ENCODE measurements at regions not wholly inside any gene's neighbourhood (a gene's known extent, or its start where the extent isn't known, plus 50 kb on each side); places are given as distances from the start of the nearest gene placed in this dataset.

GRCh38 chr15:70319466-70319865, 221.7 kb upstream of the TLE3 start:
- no peak for DNase-seq

GRCh38 chr15:70318594-70319465, 221.1 kb upstream of the TLE3 start:
- no peak for DNase-seq

GRCh38 chr15:70316059-70316600, 218.4 kb upstream of the TLE3 start:
- peak; percentile 23 for DNase-seq

- no peak for DNase-seq
Measured at GRCh38 chr15:70315431-70315830, 217.7 kb upstream of the TLE3 start.

GRCh38 chr15:70314688-70315087, 217.0 kb upstream of the TLE3 start:
- no peak for DNase-seq

GRCh38 chr15:70314018-70314354, 216.3 kb upstream of the TLE3 start:
- no peak for DNase-seq

DNA sequence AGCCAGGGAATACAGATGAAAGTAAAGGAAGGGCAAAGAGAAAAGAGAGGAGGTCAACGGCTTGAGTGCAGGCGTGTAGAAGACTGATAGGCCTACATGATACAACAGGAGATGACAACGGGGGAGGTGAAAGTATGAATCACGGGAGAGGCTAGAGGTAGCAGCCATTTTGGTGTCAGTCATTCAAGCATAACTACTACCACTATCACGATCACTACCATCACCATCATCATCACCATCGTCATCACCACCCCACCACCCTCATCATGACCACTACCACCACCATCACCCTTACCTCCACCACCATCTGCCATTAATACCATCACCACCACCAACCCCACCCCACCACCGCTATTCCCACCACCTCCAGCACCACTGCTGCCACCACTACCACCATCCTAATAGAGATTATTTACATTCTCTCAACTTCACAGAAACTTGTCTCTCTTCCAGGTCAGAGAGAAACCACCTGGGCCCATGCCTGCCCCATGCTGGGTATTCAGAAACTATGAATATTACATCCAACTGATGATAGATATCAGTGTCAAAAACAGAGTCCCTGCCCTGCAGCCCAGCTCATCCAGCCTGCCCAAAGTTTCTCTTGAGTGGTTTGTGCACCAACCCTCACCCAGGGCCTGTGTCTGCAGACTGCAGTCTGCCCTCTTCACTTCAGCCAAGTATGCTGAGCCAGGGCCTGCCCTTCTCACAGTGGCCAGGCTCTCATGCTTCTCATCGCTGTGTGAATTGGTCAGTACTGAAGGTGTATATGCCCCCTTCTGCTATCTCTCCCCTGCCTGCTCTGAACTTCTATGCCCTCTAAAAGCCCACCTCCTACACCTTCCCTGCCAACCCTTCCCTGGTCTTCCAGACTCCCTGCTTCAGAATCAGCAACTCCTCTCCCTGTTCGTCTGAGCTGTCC, 215.6 kb upstream of the TLE3 start:
- DNase-seq: no peak

- DNase-seq: no peak
Measured at GRCh38 chr15:70311821-70312220, 214.1 kb upstream of the TLE3 start.

GRCh38 chr15:70309716-70310115, 212.0 kb upstream of the TLE3 start:
- DNase-seq: no peak

DNA sequence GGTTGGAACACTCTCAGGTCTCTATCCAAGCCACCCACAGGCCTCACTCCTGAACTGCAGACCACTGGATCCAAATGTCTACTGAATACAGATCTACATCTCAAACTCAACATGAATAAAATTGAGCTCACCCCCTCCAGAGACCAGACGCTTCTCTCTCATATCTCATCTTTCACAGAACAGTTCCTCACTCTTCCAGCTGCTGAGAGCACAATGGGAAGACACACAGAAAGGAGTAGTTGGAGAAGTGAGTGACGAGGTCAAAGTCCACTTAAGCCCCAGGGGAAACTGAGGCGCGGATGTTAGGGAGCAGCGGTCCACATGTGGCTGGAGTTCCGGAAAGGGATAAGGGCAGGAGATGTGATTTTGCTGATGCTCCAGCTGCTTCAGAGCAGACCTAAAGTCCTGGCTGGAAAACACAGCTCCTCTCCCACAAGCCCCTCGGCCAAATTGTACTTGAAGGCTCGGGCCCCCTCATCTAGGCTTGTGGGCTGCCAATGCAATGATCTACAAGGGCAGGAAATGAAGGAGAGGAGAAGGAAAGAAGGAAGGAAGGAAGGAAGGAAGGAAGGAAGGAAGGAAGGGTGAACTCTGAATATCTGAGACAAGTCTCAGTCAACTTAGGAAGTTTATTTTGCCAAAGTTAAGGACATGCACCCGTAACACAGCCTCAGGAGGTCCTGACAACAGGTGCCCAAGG, 211.2 kb upstream of the TLE3 start:
- DNase-seq: no peak

GRCh38 chr15:70308011-70308734, 210.5 kb upstream of the TLE3 start:
- peak; percentile 77 for DNase-seq

DNA sequence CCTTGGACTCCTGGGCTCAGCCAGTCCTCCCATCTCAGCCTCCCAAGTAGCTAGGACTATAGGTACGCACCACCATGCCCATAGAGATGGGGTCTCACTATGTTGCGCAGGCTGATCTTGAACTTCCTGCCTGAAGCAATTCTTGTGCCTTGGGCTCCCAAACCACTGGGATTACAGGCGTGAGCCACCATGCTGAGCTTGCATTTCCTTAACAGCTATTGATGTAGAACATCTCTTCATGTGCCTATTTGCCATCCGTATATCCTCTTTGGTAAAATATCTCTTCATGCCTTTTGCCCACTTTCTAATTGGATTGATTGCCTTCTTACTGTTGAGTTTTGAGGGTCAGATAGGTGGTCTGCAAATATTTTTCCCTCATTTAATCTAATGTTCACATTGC, 208.9 kb upstream of the TLE3 start:
- DNase-seq: no peak

DNA sequence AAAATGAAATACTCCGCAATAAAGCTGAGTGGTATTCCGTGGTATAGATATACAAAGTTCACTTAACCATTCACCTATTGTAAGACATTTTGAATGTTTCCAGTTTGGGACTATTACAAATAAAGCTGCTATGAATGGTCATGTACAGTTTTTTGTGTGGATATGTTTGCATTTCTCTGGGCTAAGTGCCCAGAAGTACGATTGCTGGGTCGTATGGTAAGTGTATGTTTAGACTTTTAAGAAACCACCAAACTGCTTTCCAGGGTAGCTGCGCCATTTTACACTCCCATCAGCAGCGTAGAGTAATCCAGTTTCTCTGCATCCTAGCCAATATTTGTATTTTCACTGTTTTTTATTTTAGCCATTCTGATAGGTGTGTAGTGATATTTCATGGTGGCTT, 208.4 kb upstream of the TLE3 start:
- no peak for DNase-seq

DNA sequence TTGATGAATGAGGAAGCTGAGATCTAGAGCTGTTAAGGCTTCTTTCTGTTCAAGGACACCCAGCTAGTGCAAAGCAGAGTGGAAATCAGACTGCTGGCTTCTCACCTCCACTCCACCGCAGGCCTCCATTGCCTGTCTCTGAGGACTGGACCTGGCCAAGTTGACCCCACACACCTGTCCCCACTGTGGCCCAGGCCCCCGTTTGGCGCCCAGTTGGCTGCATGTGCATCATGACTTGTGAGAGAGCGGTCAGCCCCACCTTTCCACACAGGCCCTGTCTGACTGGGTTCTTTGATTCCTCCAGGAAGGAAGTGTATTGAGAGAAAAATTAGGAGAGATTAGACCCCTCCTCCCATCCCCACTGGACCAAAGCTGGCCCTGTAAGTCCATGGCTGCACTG, 206.3 kb upstream of the TLE3 start:
- DNase-seq: no peak

GRCh38 chr15:70302360-70302759, 204.6 kb upstream of the TLE3 start:
- no peak for DNase-seq

DNA sequence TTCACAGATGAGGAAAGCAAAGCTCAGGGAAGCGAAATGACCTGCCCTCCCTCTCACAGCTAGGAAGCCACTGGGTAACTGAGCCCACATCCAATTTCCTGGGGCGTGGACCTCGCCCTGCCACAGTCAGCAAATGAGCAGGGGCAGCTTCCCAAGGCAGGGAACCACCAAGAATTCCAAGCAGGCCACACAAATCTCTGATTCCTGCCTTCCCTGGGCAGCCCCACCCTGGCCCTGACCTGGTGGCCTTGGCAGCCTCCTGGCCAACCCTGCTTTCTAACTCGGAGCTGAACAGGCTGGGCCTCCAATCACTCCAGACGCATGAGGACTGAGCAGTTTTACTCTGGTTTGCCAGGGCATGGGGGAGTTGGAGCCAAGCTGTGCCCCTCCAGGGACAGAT, 203.7 kb upstream of the TLE3 start:
- no peak for DNase-seq

GRCh38 chr15:70299931-70300869, 202.5 kb upstream of the TLE3 start:
- DNase-seq: no peak

DNA sequence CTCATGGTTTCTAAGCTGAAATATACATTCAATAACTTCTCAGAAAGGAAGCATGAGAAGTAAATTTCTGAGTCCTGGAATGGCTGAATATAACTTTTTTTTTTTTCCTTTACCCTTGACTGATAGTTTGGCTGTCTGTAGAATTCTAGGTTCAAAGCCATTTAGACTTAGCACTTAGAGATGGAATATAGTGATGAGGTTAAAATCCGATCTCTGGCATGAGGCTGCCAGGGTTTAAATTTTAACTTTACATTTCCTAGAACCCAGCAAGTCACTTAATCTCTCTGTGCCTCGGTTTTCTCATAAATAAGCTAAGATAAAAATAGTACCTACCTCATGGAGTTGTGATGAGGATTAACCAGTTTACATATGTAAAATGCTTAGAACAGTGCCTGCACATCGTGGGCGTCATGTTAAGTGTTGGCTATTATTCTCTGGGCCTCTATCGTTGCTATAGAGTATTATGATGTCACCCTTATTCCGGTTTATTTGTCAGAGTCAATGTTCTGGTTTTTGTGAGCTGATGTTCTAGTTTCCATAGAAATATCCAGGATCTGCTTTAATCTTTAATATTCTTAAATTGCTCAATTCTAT, 199.8 kb upstream of the TLE3 start:
- DNase-seq: no peak

DNA sequence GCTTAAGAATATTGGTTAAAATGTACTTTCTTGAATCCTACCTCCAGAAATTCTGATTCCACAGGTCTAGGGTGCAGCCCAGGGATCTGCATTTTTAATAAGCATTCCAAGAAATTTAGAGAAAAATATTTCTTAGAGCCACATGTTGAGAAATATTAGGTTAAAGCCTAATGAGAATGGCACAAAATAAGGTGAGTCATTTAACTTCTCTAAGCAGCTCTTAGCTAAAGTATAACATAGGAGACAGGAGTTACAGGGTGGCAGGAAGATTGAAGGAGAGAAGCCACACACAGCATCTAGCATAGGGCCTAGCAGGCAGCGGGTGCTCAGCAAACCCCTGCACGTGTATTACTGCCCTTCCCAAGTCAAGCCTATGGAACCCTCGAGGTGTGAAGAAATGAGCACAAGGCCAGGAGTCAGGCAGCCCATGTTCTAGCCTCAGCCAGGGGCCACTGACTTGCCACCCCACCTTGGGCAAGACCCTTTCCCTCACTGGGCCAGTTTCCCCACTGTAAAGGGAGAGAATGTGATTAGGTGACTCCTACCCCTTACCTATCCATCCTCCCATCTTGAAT, 197.1 kb upstream of the TLE3 start:
- DNase-seq: no peak
